ENCODE measurements at regions not wholly inside any gene's neighbourhood (a gene's known extent, or its start where the extent isn't known, plus 50 kb on each side); places are given as distances from the start of the nearest gene placed in this dataset.

GRCh38 chr7:46839651-46840050 lies 742.3 kb downstream of the TNS3 start:
- TF ChIP-seq CTCF (IDR thresholded peaks at IDR 0.05): no peak
- TF ChIP-seq POLR2A (IDR thresholded peaks at IDR 0.05): no peak
